PC-3 (cell line): ENCODE measurements at regions not wholly inside any gene's neighbourhood (a gene's known extent, or its start where the extent isn't known, plus 50 kb on each side); places are given as distances from the start of the nearest gene placed in this dataset.

Source experiments
- EZH2 ChIP-seq: fragments of 300-600 bp; sonication (generic); IDR thresholded peaks from one replicate; pipeline ENCODE4 v1.6.1; 2017; ENCODE audit warnings: antibody characterized with exemption, mild to moderate bottlenecking, low read length; ENCODE audit not compliant: unreplicated experiment
- TF ChIP-seq, protein P1 (sequence below): fragments of 300-600 bp; sonication (generic); conservative IDR thresholded peaks from 2 replicates; pipeline ENCODE4 v1.5.1; 2017; ENCODE audit warnings: antibody characterized with exemption, low read depth, mild to moderate bottlenecking, low read length

DNA sequence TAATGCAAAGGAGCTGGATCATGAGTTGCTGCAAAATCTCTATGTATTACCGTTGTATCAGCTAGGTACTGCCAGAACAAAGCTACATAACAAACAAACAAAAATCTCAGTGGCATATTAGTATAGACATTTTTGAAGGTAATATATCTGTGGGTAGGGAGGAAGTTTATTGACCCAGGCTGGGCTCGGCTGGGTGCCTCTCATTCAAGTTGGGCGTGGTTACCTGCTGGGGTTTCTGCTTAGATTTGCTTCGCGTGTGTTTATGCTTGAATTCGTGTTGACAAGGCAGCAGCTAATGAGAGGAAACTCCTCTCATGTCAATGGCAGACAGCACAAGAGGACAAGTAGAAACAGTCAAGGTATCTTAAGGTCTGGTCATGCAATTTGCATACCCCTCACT lies 520.7 kb downstream of the SOX5 start:
- TF ChIP-seq, protein P1, sequence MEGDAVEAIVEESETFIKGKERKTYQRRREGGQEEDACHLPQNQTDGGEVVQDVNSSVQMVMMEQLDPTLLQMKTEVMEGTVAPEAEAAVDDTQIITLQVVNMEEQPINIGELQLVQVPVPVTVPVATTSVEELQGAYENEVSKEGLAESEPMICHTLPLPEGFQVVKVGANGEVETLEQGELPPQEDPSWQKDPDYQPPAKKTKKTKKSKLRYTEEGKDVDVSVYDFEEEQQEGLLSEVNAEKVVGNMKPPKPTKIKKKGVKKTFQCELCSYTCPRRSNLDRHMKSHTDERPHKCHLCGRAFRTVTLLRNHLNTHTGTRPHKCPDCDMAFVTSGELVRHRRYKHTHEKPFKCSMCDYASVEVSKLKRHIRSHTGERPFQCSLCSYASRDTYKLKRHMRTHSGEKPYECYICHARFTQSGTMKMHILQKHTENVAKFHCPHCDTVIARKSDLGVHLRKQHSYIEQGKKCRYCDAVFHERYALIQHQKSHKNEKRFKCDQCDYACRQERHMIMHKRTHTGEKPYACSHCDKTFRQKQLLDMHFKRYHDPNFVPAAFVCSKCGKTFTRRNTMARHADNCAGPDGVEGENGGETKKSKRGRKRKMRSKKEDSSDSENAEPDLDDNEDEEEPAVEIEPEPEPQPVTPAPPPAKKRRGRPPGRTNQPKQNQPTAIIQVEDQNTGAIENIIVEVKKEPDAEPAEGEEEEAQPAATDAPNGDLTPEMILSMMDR = no peak
- no peak for TF ChIP-seq EZH2
